ENCODE measurements at regions not wholly inside any gene's neighbourhood (a gene's known extent, or its start where the extent isn't known, plus 50 kb on each side); places are given as distances from the start of the nearest gene placed in this dataset.
A peak's percentile ranks its signal among the peaks of the same experiment; 100 is the strongest.

DNA sequence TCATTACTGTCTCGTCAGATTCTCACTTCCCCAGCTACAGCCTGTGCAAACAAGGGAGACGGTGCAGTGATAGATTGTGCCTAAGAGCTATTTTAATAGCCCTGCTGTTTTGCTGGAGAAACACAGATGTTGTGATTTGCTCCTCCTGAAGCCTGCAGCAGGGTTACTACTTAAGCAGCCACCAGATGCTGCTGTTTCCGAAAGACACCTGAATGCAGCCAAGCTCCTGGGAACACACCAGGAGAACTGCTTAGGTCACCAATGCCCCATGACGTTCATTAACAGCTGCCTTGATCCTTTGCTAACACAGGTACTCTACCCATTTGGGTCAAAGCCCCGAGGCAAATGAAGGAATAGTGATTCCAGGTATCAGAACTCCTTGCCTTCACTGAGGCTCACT is 411.8 kb upstream of the DAB1 start:
- no peak overlapping the region for H3K27ac ChIP-seq
- TF ChIP-seq, protein P1, sequence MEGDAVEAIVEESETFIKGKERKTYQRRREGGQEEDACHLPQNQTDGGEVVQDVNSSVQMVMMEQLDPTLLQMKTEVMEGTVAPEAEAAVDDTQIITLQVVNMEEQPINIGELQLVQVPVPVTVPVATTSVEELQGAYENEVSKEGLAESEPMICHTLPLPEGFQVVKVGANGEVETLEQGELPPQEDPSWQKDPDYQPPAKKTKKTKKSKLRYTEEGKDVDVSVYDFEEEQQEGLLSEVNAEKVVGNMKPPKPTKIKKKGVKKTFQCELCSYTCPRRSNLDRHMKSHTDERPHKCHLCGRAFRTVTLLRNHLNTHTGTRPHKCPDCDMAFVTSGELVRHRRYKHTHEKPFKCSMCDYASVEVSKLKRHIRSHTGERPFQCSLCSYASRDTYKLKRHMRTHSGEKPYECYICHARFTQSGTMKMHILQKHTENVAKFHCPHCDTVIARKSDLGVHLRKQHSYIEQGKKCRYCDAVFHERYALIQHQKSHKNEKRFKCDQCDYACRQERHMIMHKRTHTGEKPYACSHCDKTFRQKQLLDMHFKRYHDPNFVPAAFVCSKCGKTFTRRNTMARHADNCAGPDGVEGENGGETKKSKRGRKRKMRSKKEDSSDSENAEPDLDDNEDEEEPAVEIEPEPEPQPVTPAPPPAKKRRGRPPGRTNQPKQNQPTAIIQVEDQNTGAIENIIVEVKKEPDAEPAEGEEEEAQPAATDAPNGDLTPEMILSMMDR (IDR thresholded peaks at IDR 0.05), result peak; percentile 12; the same call in 1 of the 2 replicates
- no peak for TF ChIP-seq ZFX (IDR thresholded peaks at IDR 0.05; ENCODE audit: borderline replicate concordance)

DNA sequence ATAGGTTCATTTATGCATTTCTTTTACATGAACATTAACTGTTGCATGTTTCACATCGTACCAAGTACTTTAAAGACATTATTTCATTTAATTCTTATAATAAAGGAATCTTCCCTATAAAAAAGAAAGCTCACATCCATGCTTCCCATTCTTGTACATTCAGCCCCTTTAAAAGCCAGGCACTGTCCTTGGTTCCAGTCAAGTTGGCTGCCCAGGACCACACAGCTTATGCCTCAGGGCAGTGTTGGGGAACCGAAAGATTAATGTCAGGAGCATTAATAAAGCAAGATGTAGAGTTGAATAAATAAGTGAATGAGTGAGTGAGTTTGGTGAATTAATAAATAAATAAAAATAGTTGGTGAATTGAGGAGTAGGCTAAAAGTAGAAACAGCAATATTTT is 409.4 kb upstream of the DAB1 start:
- TF ChIP-seq ZFX (IDR thresholded peaks at IDR 0.05; ENCODE audit: borderline replicate concordance), result no peak
- TF ChIP-seq, protein P1 (IDR thresholded peaks at IDR 0.05), result no peak
- H3K27ac ChIP-seq, result no peak overlapping the region

DNA sequence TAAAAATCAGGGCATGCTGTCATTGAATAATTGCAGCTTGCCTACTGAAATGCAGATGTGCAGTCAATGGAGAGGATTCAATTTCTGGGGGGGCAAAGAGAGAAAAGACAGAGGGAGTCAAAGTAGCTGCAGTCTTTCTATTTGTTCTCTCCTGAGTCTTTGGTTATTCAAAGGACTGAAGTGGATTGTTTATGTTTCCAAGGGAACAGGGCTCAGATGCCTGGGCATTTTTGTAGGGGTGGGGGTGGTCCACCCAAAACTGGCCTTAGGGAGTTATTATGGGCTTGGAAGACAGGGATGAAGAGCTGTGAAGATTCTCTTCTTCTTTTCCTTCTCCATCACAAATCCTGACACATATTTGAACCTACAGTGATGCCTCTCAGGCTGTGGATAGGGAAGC is 408.8 kb upstream of the DAB1 start:
- TF ChIP-seq, protein P1 (IDR thresholded peaks at IDR 0.05), result no peak
- no peak for TF ChIP-seq ZFX (IDR thresholded peaks at IDR 0.05; ENCODE audit: borderline replicate concordance)

DNA sequence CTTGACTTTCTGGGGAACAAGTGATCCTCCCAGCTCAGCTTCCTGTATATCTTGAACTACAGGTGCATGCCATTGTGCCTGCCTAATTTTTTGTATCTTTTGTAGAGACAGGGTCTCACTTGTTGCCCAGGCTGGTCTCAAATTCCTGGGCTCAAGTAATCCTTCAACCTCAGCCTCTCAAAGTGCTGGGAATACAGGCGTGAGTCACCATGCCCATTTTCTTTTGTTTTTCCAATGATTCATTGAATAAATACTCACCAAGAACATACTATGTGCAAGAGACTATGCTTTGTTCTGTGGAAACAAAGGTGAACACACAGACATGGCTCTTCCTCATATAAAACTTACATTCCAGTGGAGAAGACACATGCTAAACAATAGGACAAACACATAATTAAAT is 407.8 kb upstream of the DAB1 start:
- TF ChIP-seq ZFX (IDR thresholded peaks at IDR 0.05; ENCODE audit: borderline replicate concordance), result no peak
- TF ChIP-seq, protein P1 (IDR thresholded peaks at IDR 0.05), result no peak
- no peak overlapping the region for H3K27ac ChIP-seq

More for the DNA sequence above, 408.8 kb upstream of the DAB1 start:
- H3K27ac ChIP-seq, result no peak overlapping the region

DNA sequence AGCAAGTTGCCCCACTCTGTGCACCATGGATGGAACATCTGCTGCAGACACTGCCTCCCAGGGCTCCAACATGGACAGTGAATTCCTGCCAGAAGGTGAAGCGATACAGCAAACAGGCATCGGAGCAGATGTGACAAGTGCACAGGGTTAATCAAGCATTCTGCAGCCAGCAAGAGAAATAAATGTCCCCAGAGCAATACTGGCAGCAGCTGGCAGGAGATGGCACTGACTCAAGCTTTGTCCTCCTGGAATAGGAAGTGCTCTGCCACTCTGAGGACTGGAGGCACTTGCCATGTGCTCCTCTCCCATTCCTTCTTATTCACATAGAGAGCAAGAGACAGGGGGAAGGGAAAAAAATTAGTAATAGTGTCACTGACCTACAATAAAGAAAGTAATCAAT is 402.7 kb upstream of the DAB1 start:
- no peak for TF ChIP-seq ZFX (IDR thresholded peaks at IDR 0.05; ENCODE audit: borderline replicate concordance)
- TF ChIP-seq, protein P1 (IDR thresholded peaks at IDR 0.05), result no peak
- no peak overlapping the region for H3K27ac ChIP-seq

DNA sequence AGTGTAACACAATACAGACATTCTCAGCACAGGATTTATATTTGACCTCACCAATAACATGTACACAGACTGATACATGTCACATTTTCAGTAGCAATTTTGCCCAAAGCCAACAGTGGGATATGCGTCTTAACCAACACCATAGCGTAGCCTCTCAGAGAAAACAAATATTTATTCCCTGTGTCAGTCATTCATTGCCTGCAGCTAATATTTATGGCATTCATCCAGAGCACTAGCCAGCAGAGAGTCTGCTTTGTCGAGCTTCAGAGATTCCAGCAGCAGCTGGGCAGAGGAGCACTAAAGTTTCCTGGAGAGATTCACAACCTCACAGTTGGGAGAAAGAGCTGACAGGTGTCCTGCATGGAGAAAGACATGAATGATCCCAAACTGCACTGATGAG is 400.7 kb upstream of the DAB1 start:
- H3K27ac ChIP-seq, result no peak overlapping the region
- TF ChIP-seq, protein P1 (IDR thresholded peaks at IDR 0.05), result no peak
- no peak for TF ChIP-seq ZFX (IDR thresholded peaks at IDR 0.05; ENCODE audit: borderline replicate concordance)

DNA sequence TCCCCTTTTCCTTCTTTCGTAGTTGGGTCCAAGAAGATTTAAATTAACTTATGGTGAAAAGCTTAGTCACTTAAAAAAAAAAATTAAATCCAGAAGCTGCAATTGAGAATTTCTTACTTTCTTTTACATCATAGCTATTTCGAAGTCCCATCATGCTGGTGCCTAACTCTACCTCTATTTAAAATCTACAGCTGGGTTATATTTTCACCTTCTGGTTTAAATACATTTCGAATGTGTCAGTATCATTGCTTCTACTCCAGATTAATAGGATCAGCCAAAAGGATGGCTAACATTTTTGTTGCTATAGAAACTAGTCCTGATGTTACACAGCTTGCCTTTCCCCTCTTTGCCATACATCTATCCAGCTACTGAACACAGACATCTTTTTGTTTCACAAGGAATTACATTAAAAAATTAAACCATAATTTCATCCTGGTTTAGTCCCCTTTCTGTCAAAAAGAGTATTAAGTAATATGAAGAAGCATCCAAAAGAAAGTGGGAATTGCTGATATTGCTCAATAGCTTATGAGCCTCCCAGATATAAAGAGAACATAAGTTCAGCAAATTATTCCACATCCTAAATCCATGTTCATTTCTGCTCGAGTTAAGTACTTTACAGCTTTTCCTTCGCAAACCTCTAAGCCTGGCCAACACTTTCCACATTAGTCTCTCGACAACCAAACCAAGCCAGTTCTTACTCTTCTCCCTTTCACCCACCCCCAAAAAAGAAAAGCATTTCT is 396.7 kb upstream of the DAB1 start:
- no peak overlapping the region for H3K27ac ChIP-seq
- TF ChIP-seq ZFX (IDR thresholded peaks at IDR 0.05; ENCODE audit: borderline replicate concordance), result no peak
- TF ChIP-seq, protein P1 (IDR thresholded peaks at IDR 0.05), result no peak

All from 22Rv1 (cell line).